ENCODE measurements at regions not wholly inside any gene's neighbourhood (a gene's known extent, or its start where the extent isn't known, plus 50 kb on each side); places are given as distances from the start of the nearest gene placed in this dataset.

- no peak for TF ChIP-seq TCF12 (IDR thresholded peaks at IDR 0.05; ENCODE audit: low read depth)
- no peak for TF ChIP-seq CEBPB (IDR thresholded peaks at IDR 0.05)
- no peak for TF ChIP-seq MAX (IDR thresholded peaks at IDR 0.05)
- TF ChIP-seq NFIC (IDR thresholded peaks at IDR 0.05) = no peak
- TF ChIP-seq EP300 (IDR thresholded peaks at IDR 0.05; ENCODE audit: borderline replicate concordance) = no peak
- TF ChIP-seq REST (IDR thresholded peaks at IDR 0.05; ENCODE audit: low read depth) = no peak
- TF ChIP-seq YY1 (IDR thresholded peaks at IDR 0.05; ENCODE audit: low read depth) = no peak
- TF ChIP-seq RAD21 (IDR thresholded peaks at IDR 0.05; ENCODE audit: low read depth) = no peak
- no peak for TF ChIP-seq TEAD4 (IDR thresholded peaks at IDR 0.05)
- TF ChIP-seq CREB1 (IDR thresholded peaks at IDR 0.05; ENCODE audit: low read depth) = no peak
- TF ChIP-seq FOXM1 (IDR thresholded peaks at IDR 0.05; ENCODE audit: borderline replicate concordance, low read depth) = no peak
- TF ChIP-seq EGR1 (IDR thresholded peaks at IDR 0.05) = no peak
These were observed 259.6 kb upstream of the PLXNA2 start for GRCh38 chr1:208503787-208504186.

GRCh38 chr1:208506812-208507211 is 262.6 kb upstream of the PLXNA2 start:
- no peak for TF ChIP-seq YY1 (IDR thresholded peaks at IDR 0.05; ENCODE audit: low read depth)

GRCh38 chr1:208509072-208509471 is 264.9 kb upstream of the PLXNA2 start:
- no peak for TF ChIP-seq USF1 (IDR thresholded peaks at IDR 0.05)
- TF ChIP-seq FOXM1 (IDR thresholded peaks at IDR 0.05; ENCODE audit: borderline replicate concordance, low read depth) = no peak
- TF ChIP-seq CEBPB (IDR thresholded peaks at IDR 0.05) = no peak
- no peak for TF ChIP-seq CREB1 (IDR thresholded peaks at IDR 0.05; ENCODE audit: low read depth)
- TF ChIP-seq EGR1 (IDR thresholded peaks at IDR 0.05) = no peak

- TF ChIP-seq CREB1 (IDR thresholded peaks at IDR 0.05; ENCODE audit: low read depth) = no peak
- TF ChIP-seq ZBTB7A (IDR thresholded peaks at IDR 0.05; ENCODE audit: low read depth) = no peak
- no peak for TF ChIP-seq FOXM1 (IDR thresholded peaks at IDR 0.05; ENCODE audit: borderline replicate concordance, low read depth)
- no peak for TF ChIP-seq TAF1 (IDR thresholded peaks at IDR 0.05; ENCODE audit: low read depth)
- no peak for TF ChIP-seq YY1 (IDR thresholded peaks at IDR 0.05; ENCODE audit: low read depth)
- TF ChIP-seq TCF12 (IDR thresholded peaks at IDR 0.05; ENCODE audit: low read depth) = no peak
- TF ChIP-seq MAX (IDR thresholded peaks at IDR 0.05) = no peak
- TF ChIP-seq RAD21 (IDR thresholded peaks at IDR 0.05; ENCODE audit: low read depth) = no peak
- no peak for TF ChIP-seq EP300 (IDR thresholded peaks at IDR 0.05; ENCODE audit: borderline replicate concordance)
These were observed 266.2 kb upstream of the PLXNA2 start for GRCh38 chr1:208510192-208510952.

GRCh38 chr1:208511242-208511860 is 267.2 kb upstream of the PLXNA2 start:
- TF ChIP-seq TEAD4 (IDR thresholded peaks at IDR 0.05) (no peak), TAF1 (IDR thresholded peaks at IDR 0.05; ENCODE audit: low read depth) (no peak)

GRCh38 chr1:208513799-208514198 is 269.6 kb upstream of the PLXNA2 start:
- no peak for TF ChIP-seq REST (IDR thresholded peaks at IDR 0.05; ENCODE audit: low read depth)
- TF ChIP-seq MAX (IDR thresholded peaks at IDR 0.05) = no peak

- TF ChIP-seq YY1 (IDR thresholded peaks at IDR 0.05; ENCODE audit: low read depth) = no peak
- TF ChIP-seq EP300 (IDR thresholded peaks at IDR 0.05; ENCODE audit: borderline replicate concordance) = no peak
- TF ChIP-seq TAF1 (IDR thresholded peaks at IDR 0.05; ENCODE audit: low read depth) = no peak
- TF ChIP-seq RAD21 (IDR thresholded peaks at IDR 0.05; ENCODE audit: low read depth) = no peak
- no peak for TF ChIP-seq NFIC (IDR thresholded peaks at IDR 0.05)
- no peak for TF ChIP-seq REST (IDR thresholded peaks at IDR 0.05; ENCODE audit: low read depth)
- no peak for TF ChIP-seq ZBTB7A (IDR thresholded peaks at IDR 0.05; ENCODE audit: low read depth)
- no peak for TF ChIP-seq MAX (IDR thresholded peaks at IDR 0.05)
- TF ChIP-seq TCF12 (IDR thresholded peaks at IDR 0.05; ENCODE audit: low read depth) = no peak
- no peak for TF ChIP-seq TEAD4 (IDR thresholded peaks at IDR 0.05)
- TF ChIP-seq FOXM1 (IDR thresholded peaks at IDR 0.05; ENCODE audit: borderline replicate concordance, low read depth) = no peak
- TF ChIP-seq EGR1 (IDR thresholded peaks at IDR 0.05) = no peak
These were observed 270.9 kb upstream of the PLXNA2 start for GRCh38 chr1:208515129-208515528.

Measured in Ishikawa (cell line).